ENCODE measurements at regions not wholly inside any gene's neighbourhood (a gene's known extent, or its start where the extent isn't known, plus 50 kb on each side); places are given as distances from the start of the nearest gene placed in this dataset.

- FAIRE-seq: no peak
- TF ChIP-seq POLR2A (IDR thresholded peaks at IDR 0.05; ENCODE audit: low read depth, low read length): no peak
- no peak for DNase-seq (ENCODE audit: insufficient read length, low spot score)
These were observed 135.2 kb upstream of the PRL start for GRCh38 chr6:22432060-22432459.

GRCh38 chr6:22433745-22434144 is 135.6 kb upstream of the HDGFL1 start:
- DNase-seq (ENCODE audit: insufficient read length, low spot score) (no peak), FAIRE-seq (no peak)
- no peak for TF ChIP-seq POLR2A (IDR thresholded peaks at IDR 0.05; ENCODE audit: low read depth, low read length)

- FAIRE-seq (no peak), DNase-seq (ENCODE audit: insufficient read length, low spot score) (no peak)
- no peak for TF ChIP-seq POLR2A (IDR thresholded peaks at IDR 0.05; ENCODE audit: low read depth, low read length)
These were observed 134.2 kb upstream of the HDGFL1 start for GRCh38 chr6:22435151-22435550.

- no peak for DNase-seq (ENCODE audit: insufficient read length, low spot score)
- TF ChIP-seq POLR2A (IDR thresholded peaks at IDR 0.05; ENCODE audit: low read depth, low read length): no peak
- FAIRE-seq: no peak
These were observed 133.2 kb upstream of the HDGFL1 start for GRCh38 chr6:22436134-22436533.

GRCh38 chr6:22437665-22438064 is 131.7 kb upstream of the HDGFL1 start:
- TF ChIP-seq POLR2A (IDR thresholded peaks at IDR 0.05; ENCODE audit: low read depth, low read length): no peak
- FAIRE-seq (no peak), DNase-seq (ENCODE audit: insufficient read length, low spot score) (no peak)

- FAIRE-seq: no peak
- TF ChIP-seq POLR2A (IDR thresholded peaks at IDR 0.05; ENCODE audit: low read depth, low read length): no peak
- no peak for DNase-seq (ENCODE audit: insufficient read length, low spot score)
These were observed 126.5 kb upstream of the HDGFL1 start for GRCh38 chr6:22442826-22443225.

GRCh38 chr6:22444330-22444729 is 125.0 kb upstream of the HDGFL1 start:
- no peak for TF ChIP-seq POLR2A (IDR thresholded peaks at IDR 0.05; ENCODE audit: low read depth, low read length)
- no peak for FAIRE-seq

GRCh38 chr6:22445946-22446345 is 123.4 kb upstream of the HDGFL1 start:
- DNase-seq (ENCODE audit: insufficient read length, low spot score) (no peak), FAIRE-seq (no peak)
- no peak for TF ChIP-seq POLR2A (IDR thresholded peaks at IDR 0.05; ENCODE audit: low read depth, low read length)

More at GRCh38 chr6:22444330-22444729, 125.0 kb upstream of the HDGFL1 start:
- DNase-seq (ENCODE audit: insufficient read length, low spot score): no peak

- TF ChIP-seq POLR2A (IDR thresholded peaks at IDR 0.05; ENCODE audit: low read depth, low read length): no peak
- FAIRE-seq: no peak
- no peak for DNase-seq (ENCODE audit: insufficient read length, low spot score)
These were observed 121.8 kb upstream of the HDGFL1 start for GRCh38 chr6:22447249-22448196.

GRCh38 chr6:22448291-22448711 is 121.1 kb upstream of the HDGFL1 start:
- no peak for FAIRE-seq

GRCh38 chr6:22451962-22452361 is 117.4 kb upstream of the HDGFL1 start:
- DNase-seq (ENCODE audit: insufficient read length, low spot score) (no peak), FAIRE-seq (no peak)
- TF ChIP-seq POLR2A (IDR thresholded peaks at IDR 0.05; ENCODE audit: low read depth, low read length): no peak

More at GRCh38 chr6:22448291-22448711, 121.1 kb upstream of the HDGFL1 start:
- no peak for DNase-seq (ENCODE audit: insufficient read length, low spot score)
- TF ChIP-seq POLR2A (IDR thresholded peaks at IDR 0.05; ENCODE audit: low read depth, low read length): no peak

GRCh38 chr6:22455378-22455777 is 114.0 kb upstream of the HDGFL1 start:
- FAIRE-seq (no peak), DNase-seq (ENCODE audit: insufficient read length, low spot score) (no peak)
- TF ChIP-seq POLR2A (IDR thresholded peaks at IDR 0.05; ENCODE audit: low read depth, low read length): no peak

GRCh38 chr6:22457996-22458395 is 111.4 kb upstream of the HDGFL1 start:
- no peak for TF ChIP-seq POLR2A (IDR thresholded peaks at IDR 0.05; ENCODE audit: low read depth, low read length)
- DNase-seq (ENCODE audit: insufficient read length, low spot score): no peak
- FAIRE-seq: no peak

- DNase-seq (ENCODE audit: insufficient read length, low spot score): no peak
- no peak for TF ChIP-seq POLR2A (IDR thresholded peaks at IDR 0.05; ENCODE audit: low read depth, low read length)
- FAIRE-seq: no peak
These were observed 102.6 kb upstream of the HDGFL1 start for GRCh38 chr6:22466665-22467245.

- DNase-seq (ENCODE audit: insufficient read length, low spot score) (no peak), FAIRE-seq (no peak)
- TF ChIP-seq POLR2A (IDR thresholded peaks at IDR 0.05; ENCODE audit: low read depth, low read length): no peak
These were observed 101.7 kb upstream of the HDGFL1 start for GRCh38 chr6:22467645-22468044.

Data from H54 (cell line).